Tibial nerve (tissue), 4 donors: ENCODE measurements at regions not wholly inside any gene's neighbourhood (a gene's known extent, or its start where the extent isn't known, plus 50 kb on each side); places are given as distances from the start of the nearest gene placed in this dataset.

Experiments
- CTCF ChIP-seq, 5 experiments: fragments of 200-600 bp in 3 of 5; fragments of 450-650 bp in 2 of 5; sonication (generic) in 3 of 5; IDR thresholded peaks; one replicate each; pipeline ENCODE4 v1.5.1; 2016 to 2019; ENCODE audit warnings: antibody characterized with exemption in 5 of 5, mild to moderate bottlenecking in 3 of 5, moderate library complexity in 2 of 5
- EP300 ChIP-seq, 2 donors: sonication (generic); formaldehyde crosslinking; IDR thresholded peaks; one replicate each; pipeline ENCODE4 v1.6.1; 2017; ENCODE audit warnings: antibody characterized with exemption in 2 of 2, mild to moderate bottlenecking in 1 of 2
- POLR2A ChIP-seq, 2 donors: fragments of 450-650 bp; IDR thresholded peaks; one replicate each; pipeline ENCODE4 v1.6.1; 2017; ENCODE audit warnings: antibody characterized with exemption in 2 of 2, mild to moderate bottlenecking in 2 of 2, moderate library complexity in 2 of 2

GRCh38 chr2:226118471-226119429 lies 680.9 kb downstream of the IRS1 start:
- no peak for TF ChIP-seq CTCF (IDR thresholded peaks at IDR 0.05)
- no peak for TF ChIP-seq POLR2A (IDR thresholded peaks at IDR 0.05)
- peak; percentile 52 to 90 for TF ChIP-seq EP300 (IDR thresholded peaks at IDR 0.05)
